Activated naive CD4-positive, alpha-beta T cell treated with anti-CD3 and anti-CD28 coated beads, Interleukin-2, amount 10 ng/mL, durations not matched to agents 7 days and 5 days (primary cell): ENCODE measurements at regions not wholly inside any gene's neighbourhood (a gene's known extent, or its start where the extent isn't known, plus 50 kb on each side); places are given as distances from the start of the nearest gene placed in this dataset.
"Not testable (repeated sequence)": the region's sequence is repeated elsewhere in the genome, so short reads cannot be mapped to it uniquely, and the experiment has no call there.

ENCODE experiments used
- CTCF ChIA-PET: fragments of 350-600 bp; sonication (Branson Sonifier 250); formaldehyde crosslinking; loops from one replicate; lab custom pipeline; 2021; ENCODE audit warnings: antibody characterized with exemption; lab: Charles Lee
- DNase-seq: peaks from one replicate; pipeline ENCODE4 v3.0.0-alpha.2; 2020
- H3K27ac Mint-ChIP-seq: one replicate; pipeline ENCODE4 v1.8.0; 2021; ENCODE audit warnings: mild to moderate bottlenecking, moderate library complexity, mixed read lengths
- H3K27me3 Mint-ChIP-seq: one replicate; pipeline ENCODE4 v1.8.0; 2021; ENCODE audit warnings: mild to moderate bottlenecking, mixed read lengths
- H3K36me3 Mint-ChIP-seq: one replicate; pipeline ENCODE4 v1.8.0; 2021; ENCODE audit warnings: mixed read lengths
- H3K4me1 Mint-ChIP-seq: one replicate; pipeline ENCODE4 v1.8.0; 2021; ENCODE audit warnings: mixed read lengths
- H3K4me3 Mint-ChIP-seq: one replicate; pipeline ENCODE4 v1.8.0; 2021; ENCODE audit warnings: mild to moderate bottlenecking, moderate library complexity, mixed read lengths
- H3K9me3 Mint-ChIP-seq: one replicate; pipeline ENCODE4 v1.8.0; 2021; ENCODE audit warnings: mixed read lengths

DNA sequence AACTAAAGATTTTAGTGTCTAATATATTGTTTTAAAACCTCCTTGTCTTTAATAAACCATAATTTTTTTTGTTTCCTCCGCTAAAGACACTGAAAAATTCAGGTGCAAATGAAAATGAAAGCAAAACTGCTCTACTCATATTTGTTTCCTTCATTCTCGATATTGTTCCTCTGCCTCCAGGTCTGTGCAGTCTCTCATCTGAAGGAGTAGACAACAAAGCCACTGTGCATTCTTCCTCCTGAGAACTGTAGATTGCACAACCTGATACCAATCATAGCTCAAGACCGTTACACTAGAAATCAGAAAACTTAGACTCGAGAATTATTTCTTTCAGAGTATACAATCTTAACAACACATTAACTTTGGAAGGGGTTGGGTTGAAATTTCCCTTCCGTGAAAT, 373.1 kb upstream of the CXADR start:
- Mint-ChIP-seq H3K27me3 (no peaks in the 10 kb centered on the region), H3K9me3 (no peaks in the 10 kb centered on the region), H3K4me1 (peaks cover 5% of the 10 kb centered on the region), H3K36me3 (no peaks in the 10 kb centered on the region), H3K27ac (peak overlapping the region; percentile 29), H3K4me3 (peak overlapping the region; percentile 69)
- DNase-seq, result no peak
- CTCF ChIA-PET, result no interaction called here

DNA sequence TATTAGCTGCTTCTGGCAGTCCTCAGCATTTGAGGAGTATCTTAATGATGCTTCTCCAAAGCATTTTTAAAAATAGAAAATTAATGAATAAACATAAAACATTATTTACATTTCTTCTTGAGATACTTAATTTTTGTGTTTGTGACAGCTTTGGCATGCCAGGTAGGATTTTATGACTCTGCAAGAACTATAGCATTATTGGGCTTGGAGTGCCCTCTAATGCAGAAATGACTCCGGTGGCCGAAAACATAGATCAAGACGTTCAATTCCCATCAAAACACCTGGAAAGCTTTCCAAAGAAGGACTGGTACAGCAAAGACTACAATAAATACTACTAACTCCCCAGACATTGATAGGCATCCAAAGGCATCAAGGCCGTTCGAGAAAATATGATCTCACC, 366.4 kb upstream of the CXADR start:
- no peaks in the 10 kb centered on the region for H3K27me3 Mint-ChIP-seq
- H3K9me3 Mint-ChIP-seq, result peaks cover 12% of the 10 kb centered on the region
- no peak for DNase-seq
- no peaks in the 10 kb centered on the region for H3K4me1 Mint-ChIP-seq
- CTCF ChIA-PET, result no interaction called here
- H3K4me3 Mint-ChIP-seq, result no peak overlapping the region
- no peaks in the 10 kb centered on the region for H3K36me3 Mint-ChIP-seq
- H3K27ac Mint-ChIP-seq, result no peak overlapping the region

DNA sequence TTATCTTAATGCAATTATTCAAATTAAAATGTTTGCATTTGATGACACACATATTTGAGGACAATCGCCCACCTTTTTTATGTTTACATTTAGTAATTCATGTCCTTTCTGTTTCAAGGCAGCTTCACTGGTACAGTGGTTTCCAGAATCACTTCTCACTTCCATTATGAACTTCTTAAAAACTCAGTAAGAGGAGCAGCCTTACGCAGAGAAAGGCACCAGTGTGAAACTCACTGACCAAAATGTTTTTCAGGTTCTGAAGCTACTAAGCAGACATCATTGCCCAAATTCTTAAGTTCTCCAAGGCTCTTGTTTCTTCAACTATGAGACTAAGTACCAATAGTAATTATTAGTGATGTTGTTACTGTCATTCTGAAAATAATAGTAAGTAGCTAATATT, 353.1 kb upstream of the CXADR start:
- H3K36me3 Mint-ChIP-seq, result no peaks in the 10 kb centered on the region
- DNase-seq, result no peak
- no peaks in the 10 kb centered on the region for H3K27me3 Mint-ChIP-seq
- H3K4me3 Mint-ChIP-seq, result no peak overlapping the region
- no peaks in the 10 kb centered on the region for H3K4me1 Mint-ChIP-seq
- CTCF ChIA-PET, result no interaction called here
- no peak overlapping the region for H3K27ac Mint-ChIP-seq
- H3K9me3 Mint-ChIP-seq, result peaks cover 4% of the 10 kb centered on the region

DNA sequence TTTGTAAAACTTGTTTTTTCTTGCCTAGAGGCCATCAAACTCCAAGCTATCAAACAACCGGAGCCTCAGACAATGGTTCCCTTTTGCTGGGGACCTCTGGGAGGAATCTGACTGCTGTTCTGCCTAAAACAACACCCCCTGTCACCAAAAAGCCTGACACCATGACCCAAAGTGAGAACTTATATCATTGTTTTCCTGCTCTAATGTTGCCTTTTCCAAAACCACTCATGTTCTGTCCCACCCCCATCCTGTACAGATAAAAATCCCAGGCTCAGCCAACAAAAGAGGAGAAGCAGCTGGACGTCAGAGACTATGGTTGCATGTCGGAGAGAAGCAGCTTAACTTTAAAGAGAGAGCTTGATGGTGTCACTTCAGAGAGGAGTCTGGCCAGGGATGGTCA, 327.2 kb upstream of the CXADR start:
- no peak for DNase-seq
- Mint-ChIP-seq H3K36me3 (no peaks in the 10 kb centered on the region), H3K27ac (no peak overlapping the region), H3K4me1 (no peaks in the 10 kb centered on the region), H3K4me3 (no peak overlapping the region), H3K9me3 (peaks cover 16% of the 10 kb centered on the region), H3K27me3 (no peaks in the 10 kb centered on the region)
- CTCF ChIA-PET, result no interaction called here

DNA sequence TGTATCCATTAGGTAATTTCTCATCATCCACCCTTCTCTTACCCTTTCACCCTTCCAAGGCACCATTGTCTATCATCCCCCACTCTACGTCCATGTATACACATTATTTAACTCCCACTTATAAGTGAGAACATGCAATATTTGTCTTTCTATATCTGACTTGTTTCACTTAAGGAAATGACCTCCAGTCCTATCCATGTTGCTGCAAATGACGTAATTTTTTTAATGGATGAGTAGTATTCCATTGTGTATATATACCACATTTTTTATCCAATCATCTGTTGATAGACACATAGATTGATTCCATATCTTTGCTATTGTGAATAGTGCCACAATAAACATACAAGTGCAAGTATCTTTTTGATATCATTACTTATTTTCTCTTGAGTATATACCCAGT, 322.9 kb upstream of the CXADR start:
- CTCF ChIA-PET, result no interaction called here
- Mint-ChIP-seq H3K27me3 (no peaks in the 10 kb centered on the region), H3K36me3 (no peaks in the 10 kb centered on the region), H3K4me3 (no peak overlapping the region), H3K9me3 (peaks cover 26% of the 10 kb centered on the region), H3K27ac (no peak overlapping the region), H3K4me1 (no peaks in the 10 kb centered on the region)
- DNase-seq, result no peak

DNA sequence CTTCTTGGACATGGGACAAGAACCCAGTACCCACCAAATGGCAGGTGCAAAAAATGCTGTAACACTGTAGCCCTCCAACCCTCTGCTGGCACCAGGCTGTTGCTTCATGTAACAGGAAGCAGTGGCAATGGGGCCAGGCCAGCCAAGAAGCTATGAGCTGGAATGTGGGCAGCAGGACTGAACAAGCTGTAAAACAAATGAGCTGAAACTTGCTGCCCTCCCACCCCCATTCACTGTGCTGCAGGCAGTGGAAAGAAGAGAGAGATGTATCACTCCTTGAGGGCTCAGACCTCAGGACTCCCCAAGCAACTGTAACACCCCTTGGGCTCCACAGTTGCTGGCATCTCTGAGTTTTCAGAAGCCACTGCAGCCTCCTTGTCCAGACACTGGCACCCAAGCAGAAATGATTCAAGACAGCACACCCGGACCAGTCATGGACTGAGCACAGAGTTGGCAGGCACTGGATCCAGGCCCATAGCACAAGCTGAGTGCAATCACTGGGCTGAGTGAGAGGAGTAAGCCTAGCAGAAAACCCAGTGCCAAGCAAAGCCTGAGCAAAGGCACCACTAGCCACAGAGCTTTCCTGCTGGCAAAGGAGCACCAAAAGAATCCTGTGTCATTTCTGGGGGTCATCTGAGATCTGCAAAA, 321.4 kb upstream of the CXADR start:
- no peaks in the 10 kb centered on the region for H3K4me1 Mint-ChIP-seq
- no peaks in the 10 kb centered on the region for H3K27me3 Mint-ChIP-seq
- no peak overlapping the region for H3K27ac Mint-ChIP-seq
- H3K36me3 Mint-ChIP-seq, result no peaks in the 10 kb centered on the region
- peaks cover 26% of the 10 kb centered on the region for H3K9me3 Mint-ChIP-seq
- no peak for DNase-seq
- CTCF ChIA-PET, result no interaction called here
- no peak overlapping the region for H3K4me3 Mint-ChIP-seq

DNA sequence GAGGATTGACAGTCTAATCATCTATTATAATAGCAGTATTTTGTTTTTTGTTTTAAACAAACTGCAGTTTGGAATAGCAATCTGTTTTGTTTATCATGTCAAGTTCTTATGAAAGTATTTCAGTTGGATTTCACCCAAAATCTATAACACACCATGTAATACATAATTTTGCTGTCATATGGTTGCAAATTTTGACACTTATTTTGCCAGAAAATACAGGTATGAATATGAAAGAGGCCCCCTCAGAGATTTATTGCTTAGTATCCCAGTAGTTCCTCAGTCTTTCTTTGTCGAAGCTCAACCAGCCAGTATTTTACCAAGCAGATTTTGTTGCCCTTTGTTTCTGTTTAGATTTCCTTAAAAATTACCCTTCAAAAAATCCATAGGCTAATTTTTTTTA, 317.5 kb upstream of the CXADR start:
- no peaks in the 10 kb centered on the region for H3K27me3 Mint-ChIP-seq
- no peak overlapping the region for H3K27ac Mint-ChIP-seq
- H3K9me3 Mint-ChIP-seq, result peaks cover 18% of the 10 kb centered on the region

DNA sequence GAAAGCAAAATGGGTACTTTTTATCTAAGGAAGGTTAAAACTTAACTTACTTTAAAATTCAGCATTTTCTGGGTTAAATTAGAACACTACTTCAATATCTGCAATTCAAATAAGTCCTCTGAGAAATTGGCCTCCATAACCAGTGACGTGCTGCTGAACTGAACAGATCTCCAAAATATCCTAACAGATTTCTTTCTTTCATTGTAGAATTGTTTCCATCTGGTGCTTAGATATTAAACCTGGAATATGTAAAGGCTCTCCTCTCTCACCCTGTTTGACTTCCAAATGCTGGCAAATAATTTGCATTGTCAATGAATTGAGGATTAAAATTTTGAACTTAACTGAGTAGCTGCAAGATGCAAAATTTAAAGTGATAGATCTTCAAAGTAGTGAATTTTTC, 316.9 kb upstream of the CXADR start:
- no peak overlapping the region for H3K4me3 Mint-ChIP-seq
- H3K27me3 Mint-ChIP-seq, result no peaks in the 10 kb centered on the region
- CTCF ChIA-PET, result no interaction called here
- H3K9me3 Mint-ChIP-seq, result peaks cover 16% of the 10 kb centered on the region
- H3K27ac Mint-ChIP-seq, result no peak overlapping the region
- H3K4me1 Mint-ChIP-seq, result no peaks in the 10 kb centered on the region
- no peaks in the 10 kb centered on the region for H3K36me3 Mint-ChIP-seq
- no peak for DNase-seq

More for the DNA sequence above, 317.5 kb upstream of the CXADR start:
- DNase-seq, result no peak
- Mint-ChIP-seq H3K36me3 (no peaks in the 10 kb centered on the region), H3K4me1 (no peaks in the 10 kb centered on the region), H3K4me3 (no peak overlapping the region)
- CTCF ChIA-PET, result no interaction called here

DNA sequence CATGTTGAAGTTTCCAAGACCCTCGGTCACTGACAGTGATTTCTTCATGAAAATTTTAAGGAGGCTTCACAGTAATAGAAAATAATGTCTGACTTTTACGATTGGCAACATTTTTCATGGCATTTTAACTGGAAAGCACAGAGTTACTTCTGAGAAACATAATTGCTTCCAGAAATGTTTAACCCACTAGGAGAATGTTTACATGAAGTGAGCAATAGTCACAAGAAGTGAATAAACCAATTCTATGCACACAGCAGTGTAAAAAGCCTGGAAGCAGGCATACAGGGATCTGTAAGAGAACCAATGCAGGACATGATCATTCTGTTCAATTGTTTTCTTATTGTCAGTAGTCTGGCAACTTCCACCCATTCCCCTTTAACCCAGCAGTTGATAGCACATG, 316.2 kb upstream of the CXADR start:
- CTCF ChIA-PET, result no interaction called here
- H3K9me3 Mint-ChIP-seq, result peaks cover 13% of the 10 kb centered on the region
- no peaks in the 10 kb centered on the region for H3K27me3 Mint-ChIP-seq

DNA sequence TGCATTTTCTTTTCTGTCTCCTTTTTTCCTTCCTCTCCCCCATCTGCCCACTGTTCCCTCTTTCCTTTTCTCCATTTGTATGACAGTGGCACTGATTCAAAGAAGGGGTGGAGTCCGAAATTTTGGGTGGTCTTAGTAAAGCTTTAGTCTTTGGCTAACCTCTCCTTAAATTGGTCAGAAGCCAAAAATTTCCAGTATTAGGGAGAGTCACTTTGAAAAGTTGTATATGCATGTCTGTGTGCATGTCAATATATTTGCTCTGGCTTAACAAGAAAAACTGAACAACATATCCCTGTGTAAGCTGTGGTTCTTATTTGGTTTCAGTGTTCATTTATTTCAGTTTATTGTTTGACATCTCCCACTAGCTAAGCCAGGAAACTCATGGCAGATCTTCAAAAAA, 314.8 kb upstream of the CXADR start:
- Mint-ChIP-seq H3K27ac (no peak overlapping the region), H3K36me3 (no peaks in the 10 kb centered on the region), H3K4me3 (no peak overlapping the region), H3K4me1 (no peaks in the 10 kb centered on the region), H3K9me3 (peaks cover 12% of the 10 kb centered on the region), H3K27me3 (no peaks in the 10 kb centered on the region)
- CTCF ChIA-PET, result no interaction called here
- DNase-seq, result no peak

More for the DNA sequence above, 316.2 kb upstream of the CXADR start:
- no peak overlapping the region for H3K27ac Mint-ChIP-seq
- H3K36me3 Mint-ChIP-seq, result no peaks in the 10 kb centered on the region
- H3K4me1 Mint-ChIP-seq, result no peaks in the 10 kb centered on the region
- no peak overlapping the region for H3K4me3 Mint-ChIP-seq
- no peak for DNase-seq

DNA sequence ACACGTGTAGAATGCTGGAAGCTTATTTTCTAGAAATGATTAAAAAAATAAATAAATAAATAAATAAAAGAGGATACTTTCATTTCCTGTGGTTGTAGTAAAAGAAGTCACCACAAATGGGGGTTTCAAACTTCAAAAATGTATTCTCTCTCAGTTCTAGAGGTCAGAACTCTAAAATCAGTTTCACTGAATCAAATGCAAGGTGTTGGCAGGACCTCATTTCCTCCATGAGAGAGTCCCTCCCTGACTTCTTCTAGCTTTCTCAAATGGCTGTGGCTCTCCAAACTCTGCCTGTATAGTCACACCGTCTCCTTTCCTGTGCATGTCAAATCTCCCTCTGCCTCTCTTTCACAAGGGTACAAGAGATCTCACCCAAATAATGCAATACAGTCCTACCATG, 312.6 kb upstream of the CXADR start:
- CTCF ChIA-PET, result no interaction called here
- Mint-ChIP-seq H3K27me3 (no peaks in the 10 kb centered on the region), H3K9me3 (peaks cover 8% of the 10 kb centered on the region), H3K4me1 (no peaks in the 10 kb centered on the region), H3K36me3 (no peaks in the 10 kb centered on the region), H3K27ac (no peak overlapping the region), H3K4me3 (no peak overlapping the region)
- DNase-seq, result no peak

DNA sequence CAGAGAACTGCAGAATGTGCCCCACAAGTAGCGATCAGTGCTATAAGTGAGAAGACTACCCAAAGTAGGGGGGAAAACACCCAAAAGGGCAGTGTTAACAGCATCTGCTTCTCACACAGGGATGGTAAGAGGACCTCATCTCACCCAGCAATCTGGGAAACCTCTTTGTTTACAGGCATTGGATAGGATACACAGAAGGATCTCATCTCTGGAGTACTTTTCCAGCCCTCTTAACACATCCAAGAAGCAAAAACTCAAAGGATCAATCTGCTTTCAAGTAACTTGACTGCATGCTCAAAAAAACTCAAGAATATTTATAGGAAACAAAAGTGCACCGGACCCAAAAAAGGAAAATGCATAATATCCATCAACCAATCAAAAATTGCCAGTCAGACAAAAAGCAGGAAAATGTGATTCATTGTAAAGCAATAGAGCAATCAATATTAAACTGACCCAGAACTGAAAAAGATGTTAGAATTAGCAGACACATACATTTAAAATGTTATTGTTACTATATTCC, 311.0 kb upstream of the CXADR start:
- Mint-ChIP-seq H3K9me3 (peaks cover 13% of the 10 kb centered on the region), H3K4me3 (no peak overlapping the region), H3K4me1 (no peaks in the 10 kb centered on the region), H3K36me3 (no peaks in the 10 kb centered on the region), H3K27ac (no peak overlapping the region), H3K27me3 (no peaks in the 10 kb centered on the region)
- CTCF ChIA-PET, result no interaction called here
- DNase-seq, result no peak

DNA sequence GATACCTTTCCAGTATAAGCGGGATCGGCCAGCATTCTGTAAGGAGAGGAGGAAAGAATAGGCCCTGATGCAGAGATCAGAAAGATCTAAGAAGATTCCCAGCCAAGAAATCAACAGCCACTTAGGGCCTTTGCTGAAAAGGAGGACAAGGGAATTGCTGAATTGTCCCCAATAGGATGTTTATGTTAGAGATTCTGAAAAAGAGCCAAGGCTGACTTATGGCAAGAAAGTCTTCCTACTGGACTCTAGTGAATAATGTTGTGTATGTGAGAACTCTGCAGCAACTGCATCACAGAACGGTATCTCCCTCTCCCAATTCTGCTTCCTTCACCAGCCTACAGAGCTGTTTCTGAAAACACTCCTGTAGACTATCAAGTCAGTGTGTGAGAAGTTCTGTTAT, 298.0 kb upstream of the CXADR start:
- Mint-ChIP-seq H3K27me3 (no peaks in the 10 kb centered on the region), H3K36me3 (no peaks in the 10 kb centered on the region), H3K9me3 (no peaks in the 10 kb centered on the region), H3K27ac (no peak overlapping the region), H3K4me1 (no peaks in the 10 kb centered on the region), H3K4me3 (no peak overlapping the region)
- DNase-seq, result no peak
- CTCF ChIA-PET, result no interaction called here

DNA sequence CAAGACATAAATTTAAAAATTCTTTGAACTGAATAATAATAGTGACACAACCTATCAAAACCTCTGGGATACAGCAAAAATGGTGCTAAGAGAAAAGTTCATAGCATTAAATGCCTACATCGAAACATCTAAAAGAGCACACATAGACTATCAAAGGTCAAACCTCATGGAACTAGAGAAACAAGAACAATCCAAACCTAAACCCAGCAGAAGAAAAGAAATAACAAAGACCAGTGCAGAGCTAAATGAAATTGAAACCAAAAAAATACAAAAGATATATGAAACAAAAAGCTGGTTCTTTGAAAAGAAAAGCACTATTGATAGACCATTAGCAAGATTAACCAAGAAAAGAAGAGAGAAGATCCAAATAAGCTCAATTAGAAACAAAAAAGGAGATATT, 293.8 kb upstream of the CXADR start:
- H3K4me3 Mint-ChIP-seq, H3K27me3 Mint-ChIP-seq, H3K4me1 Mint-ChIP-seq, H3K36me3 Mint-ChIP-seq, H3K9me3 Mint-ChIP-seq, H3K27ac Mint-ChIP-seq, DNase-seq, CTCF ChIA-PET: not testable (repeated sequence)

DNA sequence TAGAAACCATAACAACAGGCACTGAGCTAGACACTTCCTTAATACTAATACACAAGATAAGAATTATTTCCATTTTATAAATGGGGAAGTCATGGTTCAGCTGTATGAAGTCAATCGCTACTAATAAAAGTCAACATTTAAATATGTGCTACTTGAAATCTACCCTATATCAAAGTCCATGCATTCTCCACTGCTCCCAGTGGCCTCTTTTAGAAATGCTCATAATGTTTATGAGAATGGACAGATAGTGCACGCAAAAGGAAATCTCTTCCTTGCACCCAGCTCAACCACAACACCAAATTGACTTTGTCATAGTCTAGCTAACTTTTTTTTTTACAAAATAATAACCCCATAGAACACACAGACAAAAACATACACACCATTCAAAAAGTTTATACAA, 281.7 kb upstream of the CXADR start:
- H3K27ac Mint-ChIP-seq, result no peak overlapping the region
- H3K27me3 Mint-ChIP-seq, result no peaks in the 10 kb centered on the region
- H3K4me3 Mint-ChIP-seq, result no peak overlapping the region
- peaks cover 9% of the 10 kb centered on the region for H3K9me3 Mint-ChIP-seq
- no peak for DNase-seq
- H3K4me1 Mint-ChIP-seq, result no peaks in the 10 kb centered on the region
- H3K36me3 Mint-ChIP-seq, result no peaks in the 10 kb centered on the region
- CTCF ChIA-PET, result no interaction called here

DNA sequence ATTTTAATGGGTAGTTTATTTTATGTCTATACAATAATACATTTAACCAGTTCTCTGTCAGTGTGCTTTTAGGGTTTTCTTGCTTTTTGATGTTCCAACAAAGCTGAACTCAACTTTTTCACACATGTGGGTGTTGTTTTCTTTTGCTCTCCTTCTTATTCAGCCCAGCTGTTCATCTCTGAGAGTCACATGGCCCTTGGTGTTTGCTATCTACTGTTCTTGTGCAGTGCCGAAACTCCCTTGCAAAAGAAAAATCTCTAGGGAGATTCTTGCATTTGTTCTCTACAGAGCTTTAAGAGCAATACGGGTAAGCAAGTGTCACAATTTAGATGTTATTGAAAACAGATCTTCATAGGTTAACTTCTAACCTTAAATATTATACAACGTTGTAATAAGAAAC, 281.1 kb upstream of the CXADR start:
- H3K27ac Mint-ChIP-seq, result no peak overlapping the region
- no peaks in the 10 kb centered on the region for H3K36me3 Mint-ChIP-seq
- no peak for DNase-seq
- H3K9me3 Mint-ChIP-seq, result peaks cover 9% of the 10 kb centered on the region
- H3K27me3 Mint-ChIP-seq, result no peaks in the 10 kb centered on the region
- CTCF ChIA-PET, result no interaction called here
- H3K4me1 Mint-ChIP-seq, result no peaks in the 10 kb centered on the region
- no peak overlapping the region for H3K4me3 Mint-ChIP-seq
